Hematopoietic multipotent progenitor cell (in vitro differentiated cells): ENCODE measurements at regions not wholly inside any gene's neighbourhood (a gene's known extent, or its start where the extent isn't known, plus 50 kb on each side); places are given as distances from the start of the nearest gene placed in this dataset.
"Not testable (repeated sequence)": the region's sequence is repeated elsewhere in the genome, so short reads cannot be mapped to it uniquely, and the experiment has no call there.

Experiments
- DNase-seq, 3 donors: peaks; one replicate each; pipeline ENCODE4 v3.0.0-alpha.2; 2011 to 2015; ENCODE audit warnings: low read depth in 2 of 3, low spot score in 2 of 3

DNA sequence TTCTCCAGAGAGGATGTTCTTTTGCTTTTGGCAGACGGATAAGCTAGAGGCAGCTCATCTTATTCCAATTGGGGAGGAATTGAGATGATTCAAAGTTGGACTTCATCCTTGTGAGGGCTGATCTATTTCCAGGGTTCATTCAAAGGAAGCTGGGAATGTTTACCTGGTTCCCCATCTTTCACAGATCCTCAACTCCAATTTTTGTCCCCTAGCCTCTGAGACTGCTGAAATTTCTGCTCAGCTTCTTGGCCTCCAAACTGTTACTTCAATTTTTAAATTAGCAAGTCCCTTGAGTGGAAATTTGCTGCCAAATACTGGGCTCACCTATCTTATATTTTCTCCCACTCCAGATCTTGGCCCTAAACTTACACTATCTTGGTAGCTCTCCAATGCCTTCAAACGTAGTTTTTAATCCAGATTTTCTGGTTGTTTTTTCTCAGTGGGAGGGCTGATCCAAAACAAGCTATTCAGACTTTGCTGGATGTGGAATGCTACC lies 93.9 kb upstream of the NEK6 start:
- no peak for DNase-seq

DNA sequence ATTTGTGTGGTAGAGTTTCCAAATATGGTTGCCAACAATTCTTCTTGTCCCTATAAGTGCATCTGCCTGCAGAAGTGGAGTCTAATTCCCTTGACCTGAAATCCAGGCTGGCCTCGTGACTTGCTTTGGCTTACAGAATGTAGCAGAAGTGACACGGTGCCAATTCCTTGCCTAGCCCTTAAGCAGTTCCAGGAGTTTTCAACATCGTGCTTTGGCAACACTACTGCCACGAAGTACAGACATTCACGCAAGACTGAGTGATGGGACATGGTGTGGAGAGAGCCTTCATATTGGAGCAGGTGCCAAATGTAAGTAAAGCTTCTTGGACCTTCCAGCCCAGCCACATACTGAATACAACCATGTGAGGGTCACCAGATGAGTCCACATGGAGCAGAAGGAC lies 92.9 kb upstream of the NEK6 start:
- DNase-seq: no peak

DNA sequence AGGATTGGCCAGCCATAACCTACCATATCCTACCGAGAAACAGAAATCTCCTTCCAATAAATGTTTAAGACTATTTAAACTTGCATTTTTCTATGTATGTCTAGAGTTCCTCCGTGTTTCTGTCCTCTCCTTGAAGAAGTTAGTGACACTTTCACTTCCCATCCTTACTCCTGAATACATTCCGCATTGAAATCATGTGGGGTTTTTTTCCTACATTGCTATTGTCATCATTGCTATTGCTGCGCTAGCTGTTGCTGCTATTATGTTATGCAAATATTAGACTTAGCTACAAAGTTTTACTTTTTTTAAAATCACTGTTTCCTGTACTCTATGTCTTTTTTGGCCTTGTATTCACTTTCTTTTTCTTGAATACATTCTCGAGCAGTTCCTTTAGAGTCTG lies 83.3 kb upstream of the NEK6 start:
- no peak for DNase-seq

DNA sequence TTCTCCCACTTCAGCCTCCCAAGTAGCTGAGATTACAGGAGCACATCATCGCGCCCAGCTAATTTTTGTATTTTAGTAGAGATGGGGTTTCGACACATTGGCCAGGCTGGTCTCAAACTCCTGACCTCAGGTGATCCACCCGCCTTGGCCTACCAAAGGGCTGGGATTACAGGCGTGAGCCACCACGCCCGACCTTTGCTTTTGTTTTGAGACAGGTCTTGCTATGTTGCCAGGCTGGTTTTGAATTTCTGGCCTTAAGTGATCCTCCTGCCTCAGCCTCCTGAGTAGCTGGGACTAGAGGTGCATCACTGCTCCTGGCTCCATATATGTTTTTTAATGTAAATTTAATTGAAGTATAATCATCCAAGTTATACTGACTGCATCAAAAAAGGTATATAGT lies 80.2 kb upstream of the NEK6 start:
- not testable (repeated sequence) for DNase-seq

DNA sequence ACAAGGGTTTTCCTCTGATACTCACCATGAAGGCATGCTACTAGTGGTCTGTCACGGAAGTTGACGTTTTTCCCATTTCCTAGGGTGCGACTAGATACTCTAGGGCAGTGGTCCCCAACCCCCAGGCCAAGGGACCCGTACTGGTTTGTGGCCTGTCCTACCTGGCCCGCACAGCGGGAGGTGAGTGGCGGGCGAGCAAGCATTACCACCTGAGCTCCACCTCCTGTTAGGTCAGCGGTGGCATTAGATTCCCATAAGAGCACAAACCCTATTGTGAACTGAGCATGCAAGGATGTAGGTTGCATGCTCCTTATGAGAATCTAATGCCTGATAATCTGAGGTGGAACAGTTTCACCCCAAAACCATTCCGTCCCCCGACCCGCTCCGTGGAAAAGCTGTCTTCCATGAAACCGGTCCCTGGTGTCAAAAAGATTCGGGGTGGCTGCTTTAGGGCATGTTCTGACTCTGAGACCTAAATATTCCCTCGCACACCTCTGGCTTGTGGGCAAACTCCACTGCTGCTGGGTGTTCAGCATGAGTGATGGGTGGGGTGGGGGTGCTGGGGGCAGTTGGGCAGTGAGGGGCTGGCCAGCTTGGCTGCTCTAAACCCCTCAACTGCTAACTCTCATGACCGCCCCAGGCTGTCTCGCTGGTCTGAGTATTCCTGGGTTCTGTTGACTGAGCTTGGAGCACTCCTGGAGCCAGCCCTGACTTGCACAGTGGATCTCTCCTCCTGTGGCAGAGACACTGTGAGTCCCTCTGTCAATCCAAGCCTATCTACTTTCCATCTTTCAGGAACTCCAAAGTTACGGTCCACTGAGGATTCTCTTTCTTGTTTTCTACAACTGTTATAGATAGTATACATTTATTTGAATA lies 78.3 kb upstream of the NEK6 start:
- no peak for DNase-seq

DNA sequence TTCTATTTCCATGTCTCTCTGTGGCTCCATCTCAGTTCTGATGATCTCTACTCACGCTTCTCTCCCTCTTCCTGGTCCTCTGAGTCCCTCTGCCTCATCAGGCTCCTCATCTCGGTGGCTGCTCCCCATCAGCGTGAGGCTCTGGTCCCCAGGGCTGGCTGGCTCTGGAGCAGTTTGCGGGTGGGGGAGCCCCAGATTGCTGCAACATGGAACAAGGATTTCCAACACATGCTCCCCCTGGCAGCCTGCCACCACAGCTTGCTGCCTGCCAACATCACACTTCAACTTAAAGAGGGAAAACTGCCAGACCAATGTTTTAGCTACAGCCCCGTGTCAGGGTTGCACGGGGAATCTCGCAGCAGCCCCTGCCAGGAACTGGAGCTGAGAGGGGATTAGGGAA lies 77.2 kb upstream of the NEK6 start:
- DNase-seq: peak in 1 of 3 donors; percentile 28

DNA sequence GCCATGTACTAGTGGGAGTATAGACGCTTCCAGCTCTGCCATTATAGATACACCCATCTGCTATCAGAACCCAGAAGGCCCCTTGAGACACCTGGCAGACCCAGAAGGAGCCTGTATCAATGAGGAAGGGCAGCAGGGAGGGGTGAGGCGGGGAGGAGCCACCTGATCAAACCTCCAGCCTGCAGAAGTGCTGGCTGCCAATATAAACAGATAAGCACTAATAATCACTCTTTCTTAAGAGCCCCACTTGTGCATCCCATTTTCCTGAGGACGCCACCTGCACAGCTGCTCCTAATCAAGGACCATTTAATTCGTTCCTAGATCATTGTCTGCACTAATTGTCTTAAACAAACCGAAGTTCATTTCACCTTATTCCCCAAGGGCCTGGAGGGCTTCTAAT lies 75.0 kb upstream of the NEK6 start:
- no peak for DNase-seq

DNA sequence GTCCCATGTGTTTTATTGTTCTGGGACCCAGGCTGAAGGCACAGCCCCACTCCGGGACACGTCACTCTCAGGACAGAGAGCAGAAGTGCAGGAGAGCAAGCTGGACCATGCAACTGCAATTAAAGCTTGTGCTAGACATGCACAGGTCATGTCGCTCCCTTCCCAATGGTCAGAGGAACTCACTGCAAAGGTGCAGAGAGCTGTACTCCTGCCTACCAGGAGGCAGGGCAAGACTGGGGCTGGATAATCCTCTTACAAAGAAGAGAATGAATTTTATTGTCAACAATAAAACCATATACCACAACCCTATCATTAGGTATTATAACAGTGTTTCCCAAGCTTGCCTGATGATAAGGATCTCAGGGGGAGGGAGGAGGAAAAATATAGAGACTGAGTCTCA lies 74.0 kb upstream of the NEK6 start:
- no peak for DNase-seq

DNA sequence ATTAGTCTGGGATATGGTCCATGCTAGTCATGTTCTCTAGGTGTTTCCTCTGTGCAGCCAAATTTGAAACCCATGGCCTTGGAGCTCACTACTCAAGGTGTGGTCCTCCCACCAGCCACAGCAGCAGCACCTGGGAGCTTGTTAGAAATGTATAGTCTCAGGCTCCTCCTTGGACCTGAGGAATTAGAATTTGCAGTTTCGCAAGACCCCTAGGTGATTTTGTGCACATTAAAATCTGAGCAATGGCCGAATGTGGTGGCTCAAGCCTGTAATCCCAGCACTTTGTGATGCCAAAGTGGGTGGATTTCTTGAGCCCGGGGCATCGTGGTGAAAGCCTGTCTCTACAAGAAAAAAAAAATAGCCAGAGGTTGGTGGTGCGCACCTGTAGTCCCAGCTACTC lies 72.3 kb upstream of the NEK6 start:
- no peak for DNase-seq

DNA sequence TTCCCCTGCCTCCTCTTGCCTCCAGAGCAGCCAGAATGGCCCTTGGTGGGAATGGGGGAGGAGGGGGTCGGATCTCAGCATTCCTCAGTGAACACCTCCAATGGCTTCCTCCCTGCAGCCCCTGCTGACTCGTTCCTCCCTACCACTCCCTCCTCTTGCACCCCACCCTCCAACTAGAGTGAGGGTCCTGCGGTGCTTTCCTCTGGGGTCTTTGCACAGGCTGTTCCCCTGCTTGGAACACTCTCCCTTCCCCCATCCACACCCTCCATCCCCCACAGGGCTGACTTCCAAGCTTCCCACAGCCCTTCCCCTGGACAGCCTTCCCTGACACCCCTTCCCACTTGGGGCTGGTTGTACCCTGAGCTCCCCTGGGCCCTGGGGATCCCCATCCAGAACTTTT lies 70.4 kb upstream of the NEK6 start:
- no peak for DNase-seq

DNA sequence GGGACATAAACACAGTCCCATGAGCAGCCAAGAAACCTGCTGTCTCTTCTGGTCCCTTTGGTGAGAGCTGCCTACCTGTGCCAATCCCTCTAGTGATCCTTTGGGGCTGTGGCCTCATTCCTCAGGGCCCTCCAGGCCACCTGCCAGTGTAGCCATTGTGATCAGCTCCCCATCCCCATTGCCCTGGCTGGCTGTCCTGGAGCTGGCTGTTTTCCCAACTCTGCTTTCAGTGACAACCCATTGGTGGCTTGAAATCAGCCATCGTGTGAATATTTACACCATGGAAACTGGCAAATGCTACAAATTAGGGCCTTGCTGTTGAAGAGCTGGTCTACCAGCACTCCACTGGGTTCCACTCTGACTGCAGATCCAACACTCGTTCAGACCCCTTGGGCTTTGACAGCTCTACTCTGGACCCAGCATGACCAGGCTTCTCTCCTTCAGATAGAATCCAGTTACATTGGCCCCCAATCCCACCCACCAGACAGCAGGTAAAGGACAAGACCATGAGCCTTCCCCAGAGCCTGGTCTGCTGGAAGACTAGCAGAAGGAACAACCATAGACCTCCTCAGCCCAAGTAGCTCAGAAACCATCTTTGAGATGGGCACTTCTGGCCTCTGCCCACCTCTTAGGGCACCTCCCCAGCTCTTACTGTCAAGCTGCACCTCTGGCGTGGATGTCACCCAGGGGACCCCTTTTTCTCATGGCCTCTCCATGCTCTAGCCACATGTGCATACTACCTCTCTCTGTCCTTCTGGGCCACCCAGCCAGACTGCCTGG lies 69.2 kb upstream of the NEK6 start:
- DNase-seq: no peak

DNA sequence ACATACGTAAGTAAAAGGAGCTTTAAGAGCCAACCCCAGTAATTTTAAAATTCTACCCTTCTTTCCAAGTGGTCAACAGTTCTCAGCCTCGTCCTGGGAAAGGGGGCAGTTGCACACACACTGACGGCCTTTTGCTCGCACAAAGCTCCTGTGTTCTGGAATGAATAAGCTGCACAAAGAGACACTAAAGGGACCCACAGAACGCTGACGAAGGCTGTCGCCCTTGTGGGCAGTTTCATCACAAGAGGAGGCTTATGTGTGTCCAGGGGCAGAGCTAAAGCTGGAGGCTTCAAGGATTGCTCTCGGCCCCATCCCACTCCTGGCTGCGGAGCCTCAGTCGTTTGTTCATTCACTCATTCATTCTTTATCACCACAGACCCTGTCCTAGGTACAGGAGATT lies 67.0 kb upstream of the NEK6 start:
- DNase-seq: no peak

DNA sequence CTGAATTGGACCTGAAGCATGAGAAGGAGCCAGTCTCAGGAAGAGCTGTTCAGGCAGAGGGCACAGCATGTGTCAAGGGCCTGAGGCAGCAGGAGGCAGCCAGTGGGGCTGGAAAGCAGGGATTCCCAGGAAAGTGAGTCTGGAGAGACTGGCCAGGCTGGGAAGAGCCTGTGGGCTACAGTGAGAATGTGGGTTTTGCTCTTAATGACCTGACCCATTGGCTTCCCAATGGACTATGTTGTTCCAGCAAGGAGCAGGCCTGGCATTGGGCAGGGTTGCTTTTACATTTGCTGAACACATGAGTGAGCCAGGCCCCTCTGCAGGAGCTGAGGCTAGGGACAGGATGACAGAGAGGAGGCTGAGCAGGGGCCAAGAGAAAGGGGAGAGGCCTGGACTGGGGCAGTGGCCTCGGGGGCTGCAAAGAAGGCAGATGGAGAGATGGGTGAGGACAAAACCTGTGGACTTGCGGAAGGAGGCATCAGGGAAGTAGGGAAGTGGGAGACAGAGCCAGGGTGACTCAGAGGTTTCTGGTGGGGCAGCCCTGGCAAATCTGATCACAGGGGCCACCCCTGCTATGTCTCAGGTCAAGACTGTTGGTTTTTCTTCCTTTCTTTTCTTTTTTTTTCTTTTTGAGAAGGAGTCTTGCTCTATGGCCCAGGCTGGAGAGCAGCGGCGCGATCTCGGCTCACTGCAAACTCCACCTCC lies 65.9 kb upstream of the NEK6 start:
- no peak for DNase-seq

DNA sequence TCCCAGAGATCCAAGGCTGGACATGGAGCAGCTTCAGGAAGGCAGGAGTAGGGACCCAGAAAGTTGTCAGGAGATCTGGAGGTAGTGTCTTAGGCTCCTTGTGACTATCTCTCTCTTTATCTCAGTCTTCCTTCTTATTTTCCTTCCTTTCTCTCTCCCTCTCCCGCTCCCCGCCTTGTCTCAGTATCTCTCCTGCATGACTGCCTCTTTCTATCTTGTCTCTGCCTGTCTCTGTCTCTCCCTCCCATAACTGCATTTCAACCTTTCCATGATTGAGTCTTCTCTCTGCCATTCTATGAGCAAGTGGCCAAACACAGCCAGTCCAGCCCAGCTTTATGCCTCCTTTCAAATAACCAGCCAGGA lies 61.0 kb upstream of the NEK6 start:
- DNase-seq: no peak

DNA sequence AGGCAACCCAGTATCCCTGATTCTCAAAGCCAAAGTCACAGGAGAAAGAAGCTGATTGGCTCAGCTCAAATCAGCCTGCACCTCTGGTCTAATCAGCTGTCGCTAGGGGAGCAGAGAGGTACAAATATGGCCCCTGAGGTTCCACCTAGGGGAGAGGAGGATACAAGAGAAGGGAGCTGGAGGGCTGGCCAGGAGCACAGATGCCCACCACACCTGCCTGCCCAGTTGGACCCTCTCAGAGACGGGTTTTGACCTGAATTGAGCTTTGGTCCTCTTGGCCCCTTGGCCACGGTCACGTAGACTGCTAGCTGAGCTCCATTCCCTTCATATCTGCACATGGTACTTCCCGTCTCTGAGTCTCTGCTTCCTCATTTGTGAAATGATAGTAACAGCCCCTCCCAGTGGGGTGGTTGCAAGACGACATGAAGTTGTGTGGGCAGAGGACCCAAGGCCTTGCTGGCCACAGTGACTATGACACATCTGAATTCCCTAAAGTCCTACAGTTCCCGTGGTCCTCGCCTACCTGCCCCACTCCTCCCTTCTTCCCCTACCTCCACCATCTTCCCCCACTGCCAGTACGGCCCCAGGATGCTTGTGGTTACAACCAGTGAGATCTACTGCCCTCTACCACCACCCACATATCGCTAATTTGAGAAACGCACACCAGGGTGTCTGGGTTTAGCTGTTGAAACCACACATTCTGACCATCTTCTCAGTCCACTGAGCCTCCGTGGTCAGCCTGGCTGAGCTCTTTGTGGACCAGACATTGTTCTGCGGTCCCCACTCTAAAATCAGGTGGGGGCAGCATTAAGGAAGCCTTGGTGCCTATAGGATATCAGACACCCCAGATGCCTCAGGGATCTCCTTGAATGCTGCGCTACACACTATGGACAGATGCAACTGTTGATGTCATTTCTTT lies 60.3 kb upstream of the NEK6 start:
- peak in 2 of 3 donors; percentile 73 to 87 for DNase-seq

DNA sequence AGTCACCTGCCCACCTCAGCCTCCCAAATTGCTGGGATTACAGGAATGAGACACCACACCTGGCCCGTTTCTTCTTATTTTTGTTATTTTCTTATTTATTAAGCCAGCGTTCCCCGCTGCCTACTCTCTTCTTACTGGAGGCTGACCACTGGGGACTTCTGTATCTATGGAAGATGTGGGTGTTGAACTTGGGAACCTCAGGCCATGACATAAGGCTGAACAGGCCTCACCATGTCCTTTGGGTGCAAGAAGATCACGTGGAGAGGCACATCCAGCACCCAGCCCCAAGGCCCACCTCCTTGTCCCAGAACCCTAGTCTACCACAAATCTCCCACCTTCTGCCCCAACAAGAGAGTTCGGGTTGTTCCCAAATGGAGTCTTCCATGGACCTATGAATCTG lies 59.4 kb upstream of the NEK6 start:
- DNase-seq: no peak

DNA sequence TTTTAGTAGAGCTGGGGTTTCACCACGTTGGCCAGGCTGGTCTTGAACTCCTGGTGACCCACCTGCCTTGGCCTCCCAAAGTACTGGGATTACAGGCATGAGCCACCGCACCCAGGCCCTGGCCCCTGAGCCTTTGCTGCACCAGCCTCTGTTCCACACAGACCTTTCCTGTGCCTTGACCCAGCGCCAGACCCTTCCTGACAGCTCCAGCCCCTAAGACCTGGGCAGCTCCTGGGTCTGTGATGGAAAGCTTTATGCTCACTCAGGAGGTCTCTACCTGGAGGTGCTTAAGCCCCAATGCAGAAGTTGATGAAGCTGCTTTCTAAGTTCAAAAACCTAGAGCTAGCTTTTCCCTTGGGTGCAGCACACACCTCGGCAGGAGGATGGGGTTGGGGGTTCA lies 58.8 kb upstream of the NEK6 start:
- no peak for DNase-seq

DNA sequence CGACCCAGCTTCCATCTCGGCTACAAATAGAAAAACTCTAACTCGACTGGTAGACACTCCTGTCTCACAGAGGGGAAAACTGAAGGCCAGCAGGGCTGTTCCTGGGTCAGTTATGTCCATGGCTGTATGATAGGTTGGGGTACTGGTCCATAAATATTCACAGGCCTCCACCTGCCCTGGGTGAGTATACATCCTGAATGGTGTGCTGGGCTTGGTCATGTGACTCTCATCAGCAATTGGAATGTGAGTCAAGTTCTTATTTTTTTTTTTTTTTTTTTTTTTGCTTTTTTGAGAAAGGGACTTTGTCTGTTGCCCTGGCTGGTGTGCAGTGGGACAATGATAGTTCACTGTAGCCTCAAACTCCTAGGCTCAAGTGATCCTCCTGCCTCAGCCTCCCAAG lies 58.3 kb upstream of the NEK6 start:
- no peak for DNase-seq

DNA sequence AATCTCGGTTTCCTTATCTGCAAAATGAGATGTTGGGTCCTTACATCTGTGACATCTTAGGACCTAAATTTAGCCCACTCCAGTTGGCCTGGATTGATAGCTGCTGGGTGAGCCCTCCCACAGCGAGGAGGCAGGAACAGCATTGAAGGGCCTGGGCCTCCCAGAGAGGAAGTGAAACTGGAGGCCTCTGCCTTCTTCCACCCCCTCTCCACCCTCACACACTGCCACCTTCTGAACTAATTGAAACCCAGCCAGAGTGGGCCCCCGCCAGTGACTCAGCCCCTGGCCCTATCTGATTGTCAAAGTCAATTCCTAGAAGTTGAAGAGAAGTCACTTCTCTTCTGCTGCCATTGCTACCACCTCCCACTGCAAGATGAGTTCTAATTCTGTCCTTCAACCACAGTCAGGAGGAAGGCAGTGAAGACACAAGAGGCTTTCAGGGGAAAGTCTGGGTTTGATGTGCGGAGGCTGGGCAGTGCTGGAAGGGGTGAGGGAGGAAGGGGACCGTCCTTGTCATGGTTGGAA lies 55.2 kb upstream of the NEK6 start:
- DNase-seq: peak in 2 of 3 donors; percentile 83 to 92

DNA sequence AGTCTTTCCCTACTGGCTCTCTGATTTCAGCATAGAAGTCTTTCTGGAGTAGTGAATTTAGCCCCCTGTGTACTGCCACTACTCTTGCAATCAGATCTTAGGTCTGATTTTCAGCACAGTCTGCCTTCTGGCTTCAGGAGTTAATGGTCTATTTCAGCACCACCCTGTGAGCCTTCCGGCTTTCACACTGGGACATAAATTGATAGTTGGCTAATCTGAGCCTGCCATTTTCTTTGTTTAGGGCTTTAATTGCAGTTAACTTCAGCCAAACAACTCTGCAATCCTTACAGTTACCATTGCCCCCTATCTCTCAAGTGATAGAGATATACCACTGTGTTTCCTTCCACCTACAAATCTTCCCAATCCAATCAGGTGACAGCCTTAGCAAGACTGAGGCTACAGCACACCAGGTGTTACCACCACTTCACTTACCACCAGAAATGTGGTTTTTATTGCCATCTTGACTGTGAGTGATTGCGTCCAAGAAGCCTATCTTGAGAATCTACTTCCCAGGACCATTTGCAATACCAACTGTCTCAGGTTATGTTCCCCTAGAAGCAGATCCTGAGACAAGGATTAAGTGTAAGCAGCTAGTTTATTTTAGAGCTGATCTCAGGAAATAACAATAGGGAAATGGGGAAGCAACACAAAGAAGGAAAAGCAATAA lies 51.9 kb upstream of the NEK6 start:
- no peak for DNase-seq
